ENCODE measurements at regions not wholly inside any gene's neighbourhood (a gene's known extent, or its start where the extent isn't known, plus 50 kb on each side); places are given as distances from the start of the nearest gene placed in this dataset.

DNA sequence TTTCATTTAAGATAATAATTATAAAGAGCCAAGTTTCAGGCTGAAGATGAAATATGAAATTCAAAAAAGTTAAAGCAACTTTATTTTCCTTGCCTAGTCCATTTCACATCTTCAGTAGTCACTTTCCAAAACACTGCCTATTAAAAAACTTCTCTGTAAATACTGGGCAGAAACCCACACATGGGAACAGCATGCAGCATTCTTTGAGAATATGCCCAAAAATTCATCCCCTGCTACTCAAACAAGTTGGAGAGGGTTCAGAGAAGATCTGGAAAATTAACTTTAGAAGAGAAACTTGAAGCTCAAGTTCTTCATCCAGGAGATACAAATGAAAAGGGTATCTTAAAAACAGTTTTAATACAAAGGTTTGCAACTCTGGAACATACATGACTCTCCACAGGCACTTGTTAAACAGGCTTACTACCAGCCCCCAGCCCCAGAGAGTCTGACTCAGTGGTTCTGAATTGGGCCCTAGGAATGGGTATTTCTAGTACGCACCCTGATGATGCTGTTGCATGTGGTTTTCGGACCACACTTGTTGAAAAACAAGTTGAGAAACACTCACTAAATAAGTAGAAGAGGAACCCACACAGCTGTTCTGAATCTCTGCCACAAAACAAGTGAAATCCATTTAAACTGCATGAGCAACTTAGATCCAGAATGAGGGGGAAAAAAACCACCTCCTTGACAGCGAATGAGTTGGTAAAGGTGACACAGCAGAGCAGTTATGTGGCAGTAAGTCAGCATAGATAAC is 329.1 kb downstream of the SATB2 start:
- 0 out of 2 replicates have a peak overlapping the region, but pooled peaks have one; percentile 21 for H2AFZ ChIP-seq (ENCODE audit: low read length)
- H3K4me2 ChIP-seq (ENCODE audit: low read length), result peak overlapping the region; percentile 30; the same call in 1 of the 2 replicates
- H3K9me3 ChIP-seq (ENCODE audit: low read length), result no peaks in the 10 kb centered on the region
- no peaks in the 10 kb centered on the region for H3K79me2 ChIP-seq (ENCODE audit: insufficient read depth, low read length)
- no peak overlapping the region for H3K9ac ChIP-seq (ENCODE audit: low read length)
- H3K27ac ChIP-seq (ENCODE audit: low read depth, low read length, poor library complexity, severe bottlenecking), result peak overlapping the region; percentile 67
- H3K4me3 ChIP-seq (ENCODE audit: low read depth, low read length, poor library complexity, severe bottlenecking), result no peak overlapping the region
- no peak for TF ChIP-seq EZH2 (IDR thresholded peaks at IDR 0.05; ENCODE audit: borderline replicate concordance, low read length)
- TF ChIP-seq, protein P1, sequence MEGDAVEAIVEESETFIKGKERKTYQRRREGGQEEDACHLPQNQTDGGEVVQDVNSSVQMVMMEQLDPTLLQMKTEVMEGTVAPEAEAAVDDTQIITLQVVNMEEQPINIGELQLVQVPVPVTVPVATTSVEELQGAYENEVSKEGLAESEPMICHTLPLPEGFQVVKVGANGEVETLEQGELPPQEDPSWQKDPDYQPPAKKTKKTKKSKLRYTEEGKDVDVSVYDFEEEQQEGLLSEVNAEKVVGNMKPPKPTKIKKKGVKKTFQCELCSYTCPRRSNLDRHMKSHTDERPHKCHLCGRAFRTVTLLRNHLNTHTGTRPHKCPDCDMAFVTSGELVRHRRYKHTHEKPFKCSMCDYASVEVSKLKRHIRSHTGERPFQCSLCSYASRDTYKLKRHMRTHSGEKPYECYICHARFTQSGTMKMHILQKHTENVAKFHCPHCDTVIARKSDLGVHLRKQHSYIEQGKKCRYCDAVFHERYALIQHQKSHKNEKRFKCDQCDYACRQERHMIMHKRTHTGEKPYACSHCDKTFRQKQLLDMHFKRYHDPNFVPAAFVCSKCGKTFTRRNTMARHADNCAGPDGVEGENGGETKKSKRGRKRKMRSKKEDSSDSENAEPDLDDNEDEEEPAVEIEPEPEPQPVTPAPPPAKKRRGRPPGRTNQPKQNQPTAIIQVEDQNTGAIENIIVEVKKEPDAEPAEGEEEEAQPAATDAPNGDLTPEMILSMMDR (IDR thresholded peaks at IDR 0.05; ENCODE audit: low read length), result no peak
- peaks cover 52% of the 10 kb centered on the region for H3K4me1 ChIP-seq (ENCODE audit: insufficient read depth, low read length, severe bottlenecking)
- H3F3A ChIP-seq (ENCODE audit: insufficient read depth, low read length), result no peaks in the 10 kb centered on the region
- no peaks in the 10 kb centered on the region for H3K36me3 ChIP-seq (ENCODE audit: insufficient read depth, low read length)
- H3K27me3 ChIP-seq (ENCODE audit: insufficient read depth, low read length), result no peaks in the 10 kb centered on the region
- H4K20me1 ChIP-seq (ENCODE audit: insufficient read depth, low read length), result no peaks in the 10 kb centered on the region
- H3K9me2 ChIP-seq (ENCODE audit: low read depth, low read length), result no peaks in the 10 kb centered on the region

DNA sequence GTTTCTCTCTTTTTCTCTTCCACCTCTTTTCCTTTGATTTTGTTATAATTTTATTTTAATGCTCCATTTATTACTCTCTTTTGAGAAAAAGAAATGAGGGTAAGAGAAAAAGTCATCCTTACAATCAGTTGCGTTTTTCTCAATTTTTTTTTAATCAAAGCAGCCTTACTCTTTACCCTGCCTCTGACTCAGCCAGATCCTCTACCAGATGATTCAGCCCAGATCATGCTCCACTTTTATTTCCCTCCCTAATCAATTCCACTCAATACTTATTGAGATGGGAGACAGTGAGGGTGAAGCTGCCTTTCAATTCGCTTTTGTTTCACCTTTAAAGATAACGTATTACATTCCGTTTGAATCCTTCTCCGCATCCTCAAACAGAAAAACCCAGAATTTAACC is 337.9 kb downstream of the SATB2 start:
- no peaks in the 10 kb centered on the region for H3K9me3 ChIP-seq (ENCODE audit: low read length)
- H3F3A ChIP-seq (ENCODE audit: insufficient read depth, low read length), result no peaks in the 10 kb centered on the region
- no peaks in the 10 kb centered on the region for H3K79me2 ChIP-seq (ENCODE audit: insufficient read depth, low read length)
- no peak overlapping the region for H2AFZ ChIP-seq (ENCODE audit: low read length)
- H3K27ac ChIP-seq (ENCODE audit: low read depth, low read length, poor library complexity, severe bottlenecking), result no peak overlapping the region
- peaks cover 18% of the 10 kb centered on the region for H3K4me1 ChIP-seq (ENCODE audit: insufficient read depth, low read length, severe bottlenecking)
- no peaks in the 10 kb centered on the region for H3K36me3 ChIP-seq (ENCODE audit: insufficient read depth, low read length)
- H3K4me2 ChIP-seq (ENCODE audit: low read length), result no peak overlapping the region
- TF ChIP-seq, protein P1 (IDR thresholded peaks at IDR 0.05; ENCODE audit: low read length), result no peak
- TF ChIP-seq EZH2 (IDR thresholded peaks at IDR 0.05; ENCODE audit: borderline replicate concordance, low read length), result no peak
- H4K20me1 ChIP-seq (ENCODE audit: insufficient read depth, low read length), result no peaks in the 10 kb centered on the region
- H3K9ac ChIP-seq (ENCODE audit: low read length), result no peak overlapping the region
- H3K27me3 ChIP-seq (ENCODE audit: insufficient read depth, low read length), result no peaks in the 10 kb centered on the region
- H3K4me3 ChIP-seq (ENCODE audit: low read depth, low read length, poor library complexity, severe bottlenecking), result no peak overlapping the region
- no peaks in the 10 kb centered on the region for H3K9me2 ChIP-seq (ENCODE audit: low read depth, low read length)

DNA sequence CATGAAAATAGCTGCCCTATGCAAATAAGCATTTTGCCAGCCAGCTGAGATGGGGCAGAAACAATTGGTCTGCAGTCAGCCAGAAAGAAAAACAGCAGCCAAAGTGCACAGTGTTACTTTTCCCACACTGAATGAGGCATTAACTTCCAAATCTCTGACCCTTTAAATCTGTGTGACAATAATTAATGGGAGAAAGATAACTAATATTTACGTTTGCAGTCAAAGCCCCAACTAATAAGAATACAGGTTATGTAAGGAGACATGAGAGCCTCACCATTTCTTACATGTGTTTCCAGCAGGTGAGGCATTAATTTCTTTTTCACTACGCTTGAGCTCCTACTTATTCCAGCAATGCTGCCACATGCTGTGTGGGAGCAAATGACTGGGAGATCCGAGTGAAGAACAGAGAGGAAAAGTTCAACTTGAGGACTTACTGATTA is 339.0 kb downstream of the SATB2 start:
- H2AFZ ChIP-seq (ENCODE audit: low read length), result no peak overlapping the region
- no peaks in the 10 kb centered on the region for H3F3A ChIP-seq (ENCODE audit: insufficient read depth, low read length)
- no peaks in the 10 kb centered on the region for H3K9me2 ChIP-seq (ENCODE audit: low read depth, low read length)
- H3K9me3 ChIP-seq (ENCODE audit: low read length), result no peaks in the 10 kb centered on the region
- no peak overlapping the region for H3K27ac ChIP-seq (ENCODE audit: low read depth, low read length, poor library complexity, severe bottlenecking)
- H3K4me3 ChIP-seq (ENCODE audit: low read depth, low read length, poor library complexity, severe bottlenecking), result no peak overlapping the region
- H3K4me1 ChIP-seq (ENCODE audit: insufficient read depth, low read length, severe bottlenecking), result peaks cover 18% of the 10 kb centered on the region
- TF ChIP-seq EZH2 (IDR thresholded peaks at IDR 0.05; ENCODE audit: borderline replicate concordance, low read length), result no peak
- TF ChIP-seq, protein P1 (IDR thresholded peaks at IDR 0.05; ENCODE audit: low read length), result no peak
- no peak overlapping the region for H3K9ac ChIP-seq (ENCODE audit: low read length)
- H3K79me2 ChIP-seq (ENCODE audit: insufficient read depth, low read length), result no peaks in the 10 kb centered on the region
- H3K36me3 ChIP-seq (ENCODE audit: insufficient read depth, low read length), result no peaks in the 10 kb centered on the region
- H4K20me1 ChIP-seq (ENCODE audit: insufficient read depth, low read length), result no peaks in the 10 kb centered on the region
- no peaks in the 10 kb centered on the region for H3K27me3 ChIP-seq (ENCODE audit: insufficient read depth, low read length)
- H3K4me2 ChIP-seq (ENCODE audit: low read length), result no peak overlapping the region

Data from OCI-LY1 (cell line).